ENCODE measurements at regions not wholly inside any gene's neighbourhood (a gene's known extent, or its start where the extent isn't known, plus 50 kb on each side); places are given as distances from the start of the nearest gene placed in this dataset.

- peaks cover 22% of the 10 kb centered on the region for H3K4me1 Mint-ChIP-seq (ENCODE audit: low read depth)
- no peaks in the 10 kb centered on the region for H3K36me3 Mint-ChIP-seq (ENCODE audit: low read depth)
- no peak overlapping the region for H3K4me3 Mint-ChIP-seq
- ATAC-seq (no peak), DNase-seq (no peak)
- H3K27ac Mint-ChIP-seq: peak overlapping the region; percentile 36
- intact Hi-C loops (cut with micrococcal nuclease): no loop called here
- H3K9me3 Mint-ChIP-seq: no peaks in the 10 kb centered on the region
- no peaks in the 10 kb centered on the region for H3K27me3 Mint-ChIP-seq
- CTCF ChIA-PET: interaction anchor here (0.9 to 1.2 kb wide), 3 partner anchors 9 to 147 kb away, joined by 3 to 6 read pairs (median 3); no protein-coding TSS in a partner anchor
- TF ChIP-seq CTCF (IDR thresholded peaks at IDR 0.05): no peak
- POLR2A ChIA-PET: interaction anchor here (0.9 kb wide), 1 partner anchor 11 kb away, joined by 3 read pairs; no protein-coding TSS in a partner anchor
Measured at GRCh38 chr6:137424251-137424650, 69.9 kb downstream of the OLIG3 start.

- peaks cover 22% of the 10 kb centered on the region for H3K4me1 Mint-ChIP-seq (ENCODE audit: low read depth)
- H3K27ac Mint-ChIP-seq: no peak overlapping the region
- no peak for ATAC-seq
- H3K36me3 Mint-ChIP-seq (ENCODE audit: low read depth): no peaks in the 10 kb centered on the region
- TF ChIP-seq CTCF (IDR thresholded peaks at IDR 0.05): no peak
- no peaks in the 10 kb centered on the region for H3K27me3 Mint-ChIP-seq
- DNase-seq: no peak
- ChIA-PET POLR2A (no interaction called here), CTCF (interaction anchor here (0.9 to 1.2 kb wide), 3 partner anchors 8 to 146 kb away, joined by 3 to 6 read pairs (median 3); no protein-coding TSS in a partner anchor)
- intact Hi-C loops (cut with micrococcal nuclease): no loop called here
- H3K9me3 Mint-ChIP-seq: no peaks in the 10 kb centered on the region
- H3K4me3 Mint-ChIP-seq: no peak overlapping the region
Measured at GRCh38 chr6:137423451-137424168, 70.6 kb downstream of the OLIG3 start.

GRCh38 chr6:137417396-137417795 lies 76.8 kb downstream of the OLIG3 start:
- intact Hi-C loops (cut with micrococcal nuclease): no loop called here

GRCh38 chr6:137416376-137417109 lies 77.7 kb downstream of the OLIG3 start:
- intact Hi-C loops (cut with micrococcal nuclease): no loop called here
- Mint-ChIP-seq H3K9me3 (no peaks in the 10 kb centered on the region), H3K4me1 (ENCODE audit: low read depth) (peaks cover 8% of the 10 kb centered on the region), H3K27me3 (no peaks in the 10 kb centered on the region), H3K4me3 (no peak overlapping the region), H3K27ac (no peak overlapping the region), H3K36me3 (ENCODE audit: low read depth) (no peaks in the 10 kb centered on the region)
- ATAC-seq: no peak
- TF ChIP-seq CTCF (IDR thresholded peaks at IDR 0.05): no peak
- CTCF ChIA-PET: interaction anchor here (2.1 to 4.8 kb wide), 6 partner anchors 15 to 147 kb away, joined by 8 to 46 read pairs (median 14); no protein-coding TSS in a partner anchor
- no peak for DNase-seq
- POLR2A ChIA-PET: interaction anchor here (0.9 kb wide), 1 partner anchor 10 kb away, joined by 3 read pairs; no protein-coding TSS in a partner anchor

More at GRCh38 chr6:137417396-137417795, 76.8 kb downstream of the OLIG3 start:
- peaks cover 8% of the 10 kb centered on the region for H3K4me1 Mint-ChIP-seq (ENCODE audit: low read depth)
- ATAC-seq: no peak
- H3K4me3 Mint-ChIP-seq: no peak overlapping the region
- no peaks in the 10 kb centered on the region for H3K36me3 Mint-ChIP-seq (ENCODE audit: low read depth)
- POLR2A ChIA-PET: no interaction called here
- no peak for TF ChIP-seq CTCF (IDR thresholded peaks at IDR 0.05)
- no peak for DNase-seq
- CTCF ChIA-PET: interaction anchor here (0.9 to 4.8 kb wide), 4 partner anchors 10 to 172 kb away, joined by 3 to 46 read pairs (median 6); no protein-coding TSS in a partner anchor
- no peak overlapping the region for H3K27ac Mint-ChIP-seq
- H3K27me3 Mint-ChIP-seq: no peaks in the 10 kb centered on the region
- no peaks in the 10 kb centered on the region for H3K9me3 Mint-ChIP-seq
